Subcutaneous abdominal adipose tissue (tissue), 5 donors: ENCODE measurements at regions not wholly inside any gene's neighbourhood (a gene's known extent, or its start where the extent isn't known, plus 50 kb on each side); places are given as distances from the start of the nearest gene placed in this dataset.
"Not testable (repeated sequence)": the region's sequence is repeated elsewhere in the genome, so short reads cannot be mapped to it uniquely, and the experiment has no call there.

Experiments
- H3K27ac ChIP-seq: one replicate; pipeline ENCODE4 v1.7.0; 2013; ENCODE audit warnings: low read depth, mild to moderate bottlenecking, inconsistent platforms, low read length, moderate library complexity
- H3K27me3 ChIP-seq, 5 donors: one replicate each; pipeline ENCODE4 v1.7.0; 2013; ENCODE audit warnings: low read length in 5 of 5, inconsistent platforms in 1 of 5; ENCODE audit not compliant: control insufficient read depth in 5 of 5, insufficient read depth in 4 of 5
- H3K36me3 ChIP-seq, 5 donors: one replicate each; pipeline ENCODE4 v1.7.0; 2013; ENCODE audit warnings: low read length in 5 of 5; ENCODE audit not compliant: control insufficient read depth in 5 of 5, insufficient read depth in 5 of 5
- H3K4me1 ChIP-seq, 5 donors: one replicate each; pipeline ENCODE4 v1.7.0; 2013; ENCODE audit warnings: low read length in 5 of 5, mild to moderate bottlenecking in 3 of 5, moderate library complexity in 1 of 5; ENCODE audit not compliant: control insufficient read depth in 5 of 5, insufficient read depth in 5 of 5
- H3K4me3 ChIP-seq, 5 donors: one replicate each; pipeline ENCODE4 v1.7.0; 2013; ENCODE audit warnings: low read length in 5 of 5, low read depth in 1 of 5
- H3K9ac ChIP-seq, 5 donors: one replicate each; pipeline ENCODE4 v1.7.0; 2013; ENCODE audit warnings: low read length in 5 of 5, mild to moderate bottlenecking in 4 of 5, moderate library complexity in 3 of 5
- H3K9me3 ChIP-seq, 5 donors: one replicate each; pipeline ENCODE4 v1.7.0; 2013; ENCODE audit warnings: low read length in 5 of 5; ENCODE audit not compliant: control insufficient read depth in 5 of 5
- donor health status: healthy.
- donor health status: healthy.
- donor health status: healthy.
- donor health status: healthy.
- donor health status: healthy.

- H3K4me3 ChIP-seq: no peak overlapping the region
- H3K9me3 ChIP-seq: peaks cover 0 to 9% (median 6%) of the 10 kb centered on the region in 5 donors
- no peak overlapping the region for H3K9ac ChIP-seq
- H3K27ac ChIP-seq: no peak overlapping the region
- H3K36me3 ChIP-seq: no peaks in the 10 kb centered on the region
- no peaks in the 10 kb centered on the region for H3K27me3 ChIP-seq
- H3K4me1 ChIP-seq: no peaks in the 10 kb centered on the region
Measured at GRCh38 chr2:184993746-184994145, 395.4 kb downstream of the ZNF804A start.

DNA sequence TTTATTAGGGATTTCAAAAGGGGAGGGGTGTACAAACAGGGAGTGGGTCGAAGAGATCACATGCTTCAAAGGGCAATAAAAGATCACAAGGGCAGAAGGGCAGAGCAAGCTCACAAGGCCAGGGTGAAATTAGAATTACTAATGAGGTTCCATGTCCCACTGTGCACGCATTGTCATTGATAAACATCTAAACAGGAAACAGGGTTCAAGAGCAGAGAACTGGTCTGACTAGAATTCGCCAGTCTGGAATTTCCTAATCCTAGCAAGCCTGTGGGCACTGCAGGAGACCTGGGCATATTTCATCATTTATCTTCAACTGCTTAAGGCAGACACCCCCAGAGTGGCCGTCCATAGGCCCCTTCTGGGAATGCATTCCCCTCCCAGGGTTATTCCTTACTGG is 408.2 kb downstream of the ZNF804A start:
- Histone ChIP-seq H3K4me3 (no peak overlapping the region), H3K9ac (no peak overlapping the region), H3K4me1 (no peaks in the 10 kb centered on the region), H3K27ac (no peak overlapping the region), H3K27me3 (no peaks in the 10 kb centered on the region), H3K9me3 (peaks cover 0 to 12% (median 10%) of the 10 kb centered on the region in 5 donors), H3K36me3 (no peaks in the 10 kb centered on the region)

DNA sequence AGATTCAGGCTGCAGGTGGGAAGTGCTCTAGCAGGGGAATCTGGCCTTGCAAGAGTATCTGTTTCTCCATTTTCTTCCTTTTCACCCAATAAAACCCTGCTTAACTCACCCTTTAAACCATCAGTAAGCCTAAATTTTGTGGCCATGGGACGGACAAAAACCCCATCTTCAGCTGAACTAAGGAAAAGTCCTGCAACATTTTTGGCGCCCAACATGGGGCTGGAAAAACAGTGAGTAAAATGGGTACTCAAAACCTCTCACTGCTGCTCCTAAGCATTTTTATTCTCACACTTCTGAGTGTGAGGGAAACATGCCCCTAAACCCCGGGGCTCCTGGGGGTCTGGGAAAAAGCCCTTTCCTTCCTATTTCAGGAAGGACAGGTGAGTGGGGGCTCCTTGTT is 414.3 kb downstream of the ZNF804A start:
- no peaks in the 10 kb centered on the region for H3K27me3 ChIP-seq
- H3K27ac ChIP-seq: no peak overlapping the region
- no peak overlapping the region for H3K9ac ChIP-seq
- no peaks in the 10 kb centered on the region for H3K4me1 ChIP-seq
- peak overlapping the region in 4 of 5 donors; percentile 8 to 49 (median 32) for H3K4me3 ChIP-seq
- no peaks in the 10 kb centered on the region for H3K36me3 ChIP-seq
- H3K9me3 ChIP-seq: peaks cover 5 to 35% (median 24%) of the 10 kb centered on the region in 5 donors

DNA sequence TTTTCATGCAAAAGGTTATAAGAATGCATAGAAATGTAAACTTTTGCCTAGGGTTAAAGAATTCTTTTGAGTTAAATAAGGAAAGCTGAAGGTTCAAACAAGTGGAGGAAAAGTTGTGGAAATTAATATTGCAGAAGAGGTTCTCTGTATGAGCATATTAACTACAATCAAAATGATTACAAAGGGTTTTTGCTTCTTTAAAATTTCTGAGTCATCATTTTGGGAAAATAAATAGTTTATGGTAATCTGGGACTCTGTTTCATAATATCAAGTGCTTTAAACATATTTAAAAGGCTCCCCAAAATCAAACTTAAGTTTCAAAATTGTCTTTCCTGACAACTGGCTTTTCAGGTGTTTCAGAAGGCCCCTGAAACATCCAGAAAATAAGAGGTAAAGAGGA is 415.7 kb downstream of the ZNF804A start:
- H3K27ac ChIP-seq: no peak overlapping the region
- H3K4me1 ChIP-seq: no peaks in the 10 kb centered on the region
- H3K4me3 ChIP-seq: no peak overlapping the region
- H3K9ac ChIP-seq: no peak overlapping the region
- H3K27me3 ChIP-seq: no peaks in the 10 kb centered on the region
- H3K9me3 ChIP-seq: peaks cover 5 to 33% (median 24%) of the 10 kb centered on the region in 5 donors
- H3K36me3 ChIP-seq: no peaks in the 10 kb centered on the region

GRCh38 chr2:185025891-185026290 is 427.6 kb downstream of the ZNF804A start:
- not testable (repeated sequence) for H3K27me3 ChIP-seq, H3K4me1 ChIP-seq, H3K9ac ChIP-seq, H3K4me3 ChIP-seq, H3K9me3 ChIP-seq, H3K27ac ChIP-seq, H3K36me3 ChIP-seq

DNA sequence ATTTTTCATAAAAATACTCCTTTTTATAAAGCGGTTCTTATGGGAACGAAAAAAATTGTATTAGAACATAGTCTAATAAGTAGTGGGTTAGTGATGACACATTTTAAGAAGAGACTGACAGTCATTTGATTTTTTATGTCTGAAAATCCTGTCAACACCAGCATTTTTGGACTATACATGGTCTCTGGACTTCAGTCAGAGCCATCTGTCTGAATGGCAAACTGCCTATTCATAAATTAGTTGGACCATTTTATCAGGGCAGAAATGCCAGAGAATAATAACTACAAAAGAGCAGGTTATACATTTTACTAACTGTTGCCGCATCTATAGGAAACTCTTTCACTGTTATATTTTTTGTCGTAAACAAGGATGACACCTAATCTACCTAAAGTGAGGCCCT is 437.6 kb downstream of the ZNF804A start:
- Histone ChIP-seq H3K36me3 (no peaks in the 10 kb centered on the region), H3K4me3 (no peak overlapping the region), H3K27ac (no peak overlapping the region), H3K4me1 (no peaks in the 10 kb centered on the region), H3K9me3 (peaks cover 0 to 13% (median 3%) of the 10 kb centered on the region in 5 donors), H3K9ac (no peak overlapping the region), H3K27me3 (no peaks in the 10 kb centered on the region)

GRCh38 chr2:185044323-185044874 is 446.1 kb downstream of the ZNF804A start:
- Histone ChIP-seq H3K27ac (no peak overlapping the region), H3K9me3 (peaks cover 0 to 27% (median 10%) of the 10 kb centered on the region in 5 donors)

DNA sequence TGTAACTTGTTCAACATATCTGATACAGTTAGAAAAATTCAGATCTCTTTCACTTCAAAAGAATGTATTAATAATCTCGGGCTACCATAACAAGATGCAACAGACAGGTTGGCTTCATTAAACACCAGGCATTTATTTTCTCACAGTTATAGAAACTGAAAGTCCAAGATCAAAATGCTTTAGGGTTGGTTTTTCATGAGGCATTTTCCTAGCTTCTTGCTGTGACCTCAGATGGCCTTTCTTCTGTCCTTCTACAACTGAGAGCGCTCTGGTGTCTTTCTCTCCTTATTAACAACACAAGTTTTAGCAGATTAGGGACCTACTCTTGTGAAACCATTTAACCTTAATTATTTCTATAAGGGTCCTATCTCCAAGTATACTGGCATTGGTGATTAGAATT is 452.5 kb downstream of the ZNF804A start:
- Histone ChIP-seq H3K27me3 (no peaks in the 10 kb centered on the region), H3K9ac (no peak overlapping the region), H3K36me3 (no peaks in the 10 kb centered on the region), H3K9me3 (peaks cover 0 to 2% (median 0%) of the 10 kb centered on the region in 5 donors), H3K4me3 (no peak overlapping the region), H3K27ac (no peak overlapping the region), H3K4me1 (no peaks in the 10 kb centered on the region)

More at GRCh38 chr2:185044323-185044874, 446.1 kb downstream of the ZNF804A start:
- Histone ChIP-seq H3K4me1 (no peaks in the 10 kb centered on the region), H3K4me3 (no peak overlapping the region), H3K9ac (no peak overlapping the region), H3K36me3 (no peaks in the 10 kb centered on the region), H3K27me3 (no peaks in the 10 kb centered on the region)

- Histone ChIP-seq H3K4me3 (no peak overlapping the region), H3K9me3 (no peaks in the 10 kb centered on the region), H3K9ac (no peak overlapping the region)
Measured at GRCh38 chr2:185063761-185064160, 465.4 kb downstream of the ZNF804A start.

GRCh38 chr2:185066128-185066527 is 467.8 kb downstream of the ZNF804A start:
- no peaks in the 10 kb centered on the region for H3K4me1 ChIP-seq
- H3K4me3 ChIP-seq: no peak overlapping the region
- H3K9me3 ChIP-seq: no peaks in the 10 kb centered on the region
- H3K27me3 ChIP-seq: no peaks in the 10 kb centered on the region
- H3K36me3 ChIP-seq: no peaks in the 10 kb centered on the region
- H3K27ac ChIP-seq: no peak overlapping the region
- H3K9ac ChIP-seq: no peak overlapping the region

More at GRCh38 chr2:185063761-185064160, 465.4 kb downstream of the ZNF804A start:
- Histone ChIP-seq H3K27ac (no peak overlapping the region), H3K4me1 (no peaks in the 10 kb centered on the region), H3K27me3 (no peaks in the 10 kb centered on the region), H3K36me3 (no peaks in the 10 kb centered on the region)
